Uterus (tissue), 2 donors: ENCODE measurements at regions not wholly inside any gene's neighbourhood (a gene's known extent, or its start where the extent isn't known, plus 50 kb on each side); places are given as distances from the start of the nearest gene placed in this dataset.

ENCODE experiments used
- POLR2A ChIP-seq, 2 donors: fragments of 450-650 bp; IDR thresholded peaks; one replicate each; pipeline ENCODE4 v1.6.1; 2016; ENCODE audit warnings: antibody characterized with exemption in 2 of 2, mild to moderate bottlenecking in 1 of 2, moderate library complexity in 1 of 2
- TF ChIP-seq, protein P1 (sequence below), 4 experiments: fragments of 200-600 bp in 2 of 4; fragments of 450-650 bp in 2 of 4; sonication (generic) in 2 of 4; IDR thresholded peaks; one replicate each; pipeline ENCODE4 v1.5.1; 2016 to 2019; ENCODE audit warnings: antibody characterized with exemption in 4 of 4, mild to moderate bottlenecking in 2 of 4, moderate library complexity in 1 of 4

DNA sequence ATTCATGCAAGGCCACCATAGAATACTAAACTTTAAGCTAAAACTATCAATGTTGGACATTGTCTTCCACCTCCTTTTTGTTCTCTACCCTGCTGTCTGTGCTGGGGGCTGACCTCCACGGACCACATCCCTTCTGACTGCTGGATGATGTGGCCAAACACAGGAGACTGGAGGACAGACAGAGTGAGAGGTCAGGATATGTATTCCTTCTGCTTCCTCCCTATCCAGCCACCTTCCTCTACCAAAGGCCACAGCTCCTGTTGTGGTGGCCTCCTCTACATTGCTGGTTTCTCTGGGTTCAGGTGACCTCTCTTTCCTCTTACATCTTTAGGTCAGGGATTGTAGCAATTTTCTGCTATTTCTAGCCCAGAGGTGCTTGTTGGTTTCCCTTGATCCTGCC, 148.1 kb downstream of the ACTBL2 start:
- TF ChIP-seq, protein P1, sequence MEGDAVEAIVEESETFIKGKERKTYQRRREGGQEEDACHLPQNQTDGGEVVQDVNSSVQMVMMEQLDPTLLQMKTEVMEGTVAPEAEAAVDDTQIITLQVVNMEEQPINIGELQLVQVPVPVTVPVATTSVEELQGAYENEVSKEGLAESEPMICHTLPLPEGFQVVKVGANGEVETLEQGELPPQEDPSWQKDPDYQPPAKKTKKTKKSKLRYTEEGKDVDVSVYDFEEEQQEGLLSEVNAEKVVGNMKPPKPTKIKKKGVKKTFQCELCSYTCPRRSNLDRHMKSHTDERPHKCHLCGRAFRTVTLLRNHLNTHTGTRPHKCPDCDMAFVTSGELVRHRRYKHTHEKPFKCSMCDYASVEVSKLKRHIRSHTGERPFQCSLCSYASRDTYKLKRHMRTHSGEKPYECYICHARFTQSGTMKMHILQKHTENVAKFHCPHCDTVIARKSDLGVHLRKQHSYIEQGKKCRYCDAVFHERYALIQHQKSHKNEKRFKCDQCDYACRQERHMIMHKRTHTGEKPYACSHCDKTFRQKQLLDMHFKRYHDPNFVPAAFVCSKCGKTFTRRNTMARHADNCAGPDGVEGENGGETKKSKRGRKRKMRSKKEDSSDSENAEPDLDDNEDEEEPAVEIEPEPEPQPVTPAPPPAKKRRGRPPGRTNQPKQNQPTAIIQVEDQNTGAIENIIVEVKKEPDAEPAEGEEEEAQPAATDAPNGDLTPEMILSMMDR (IDR thresholded peaks at IDR 0.05) = no peak
- no peak for TF ChIP-seq POLR2A (IDR thresholded peaks at IDR 0.05)
